Muscle of back (tissue), 3 donors: ENCODE measurements at regions not wholly inside any gene's neighbourhood (a gene's known extent, or its start where the extent isn't known, plus 50 kb on each side); places are given as distances from the start of the nearest gene placed in this dataset.
"Not testable (repeated sequence)": the region's sequence is repeated elsewhere in the genome, so short reads cannot be mapped to it uniquely, and the experiment has no call there.

Experiments
- DNase-seq, 3 donors: peaks; one replicate each; pipeline versions ENCODE4 v3.0.0 to v3.0.0-alpha.2; 2013

GRCh38 chr9:78438211-78438610 is 141.3 kb downstream of the PSAT1 start:
- no peak for DNase-seq

DNA sequence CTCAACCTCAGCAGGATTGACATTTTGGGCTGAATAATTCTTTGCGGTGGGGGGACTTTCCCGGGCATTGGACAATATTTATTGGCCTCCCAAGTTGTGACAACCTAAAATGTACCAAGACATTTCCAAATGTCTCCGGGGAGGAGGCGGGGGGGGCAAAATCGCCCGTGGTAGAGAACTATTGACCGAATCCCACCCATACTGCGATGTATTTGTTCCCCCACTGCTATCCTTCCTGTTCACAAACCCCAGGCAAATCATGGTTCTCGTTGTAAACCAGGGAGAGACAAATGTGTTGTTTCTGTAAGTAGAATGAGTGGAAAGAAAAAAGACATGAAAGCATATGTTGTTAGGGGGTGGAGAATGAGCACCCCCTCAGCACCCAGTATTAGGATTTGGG is 141.9 kb downstream of the PSAT1 start:
- DNase-seq: no peak

DNA sequence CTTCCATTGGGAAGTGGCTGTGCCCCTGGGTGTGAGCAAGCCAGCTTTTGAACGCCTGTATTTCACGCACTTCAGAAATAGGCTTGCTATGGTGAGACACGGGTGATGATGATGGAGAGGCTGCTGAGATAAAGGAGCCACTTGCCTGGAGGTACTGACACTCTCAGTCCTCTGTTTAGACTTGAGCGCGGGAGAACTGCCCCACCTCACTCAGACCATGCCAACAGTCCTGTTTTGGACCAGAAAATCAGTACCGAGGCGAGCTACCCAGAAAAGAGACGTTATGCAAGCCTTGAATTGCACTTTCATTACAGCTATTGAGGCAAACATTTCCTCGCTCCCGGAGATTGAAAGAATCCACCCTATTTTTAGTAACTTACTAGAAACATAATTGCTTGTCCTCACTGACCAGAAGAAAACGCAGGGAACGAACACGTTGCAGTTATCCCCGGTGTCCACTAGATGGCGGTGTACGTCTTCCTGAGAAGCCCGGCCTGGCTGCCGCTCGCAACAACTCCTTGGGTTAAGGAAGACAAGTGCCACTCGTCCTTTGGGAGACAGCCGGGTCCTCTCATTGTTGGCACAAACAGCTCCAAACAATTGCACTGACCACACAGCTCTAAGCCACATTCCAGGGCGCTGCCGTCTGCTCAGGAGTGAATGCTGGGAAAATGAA is 142.4 kb downstream of the PSAT1 start:
- DNase-seq: peak; percentile 85 to 92 (median 89)

DNA sequence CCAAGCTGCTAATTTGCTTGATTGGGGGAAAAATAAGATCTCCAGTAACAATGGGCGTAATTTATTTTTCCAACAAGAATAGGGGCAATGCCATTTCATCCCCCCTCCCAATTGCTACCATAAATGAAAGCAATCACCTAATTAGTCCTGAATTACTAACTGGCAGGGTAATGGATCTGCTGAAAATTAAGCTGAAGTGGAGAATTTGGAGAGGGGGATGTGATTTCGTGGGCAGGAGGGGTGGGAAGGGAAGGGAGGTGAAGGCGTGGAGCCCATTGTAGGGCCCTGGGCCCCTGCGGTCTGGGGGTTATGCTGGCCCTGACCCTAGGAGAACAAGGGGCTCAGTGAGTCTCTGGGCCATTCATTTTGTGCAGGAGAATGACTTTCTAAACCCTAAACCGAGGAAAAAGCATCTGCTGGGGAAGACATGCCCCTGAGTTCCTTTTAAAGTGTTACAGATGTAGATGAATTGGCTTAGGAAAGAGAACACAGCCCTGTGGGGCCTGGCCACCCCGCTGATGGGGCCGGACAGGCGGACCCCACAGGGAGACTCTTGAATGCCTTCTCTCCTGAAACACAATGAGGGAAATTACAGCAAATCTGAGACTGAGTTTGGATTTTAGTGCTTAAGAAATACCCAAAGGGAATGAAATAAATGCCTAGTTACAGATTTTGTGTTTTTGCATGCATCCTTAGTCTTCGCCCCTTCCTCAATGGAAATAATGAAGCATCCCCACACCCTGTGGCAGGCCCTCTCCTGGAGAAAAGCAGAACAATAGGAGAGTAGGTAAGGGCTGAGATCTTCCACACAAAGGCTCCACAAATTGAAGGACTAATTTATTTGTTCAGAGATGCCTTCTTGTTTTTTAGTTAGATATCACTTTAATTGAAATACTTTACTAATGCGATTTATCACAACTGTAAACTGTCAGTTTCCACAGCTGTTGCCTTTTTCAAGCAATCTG is 143.2 kb downstream of the PSAT1 start:
- DNase-seq: peak in 1 of 3 donors; percentile 36

DNA sequence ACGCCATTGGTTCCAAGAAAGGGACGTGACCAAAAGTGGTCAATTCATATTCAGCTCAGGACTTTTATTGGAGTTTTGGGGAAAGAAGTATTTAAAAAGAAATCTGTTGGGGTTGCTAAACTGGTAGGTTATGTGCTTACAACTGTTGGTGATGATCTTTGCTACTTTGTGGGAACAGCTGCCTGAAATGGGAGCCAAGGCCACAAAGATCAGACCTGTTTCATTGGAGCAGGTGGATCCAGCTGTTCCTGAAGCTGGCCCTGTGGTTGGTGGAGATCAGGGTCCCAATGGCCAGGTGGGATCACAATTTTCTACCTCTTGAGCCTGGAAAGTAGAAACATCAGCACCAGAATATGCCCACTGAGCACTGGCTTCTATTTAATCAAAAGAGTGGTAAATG is 144.5 kb downstream of the PSAT1 start:
- peak in 1 of 3 donors; percentile 8 for DNase-seq

DNA sequence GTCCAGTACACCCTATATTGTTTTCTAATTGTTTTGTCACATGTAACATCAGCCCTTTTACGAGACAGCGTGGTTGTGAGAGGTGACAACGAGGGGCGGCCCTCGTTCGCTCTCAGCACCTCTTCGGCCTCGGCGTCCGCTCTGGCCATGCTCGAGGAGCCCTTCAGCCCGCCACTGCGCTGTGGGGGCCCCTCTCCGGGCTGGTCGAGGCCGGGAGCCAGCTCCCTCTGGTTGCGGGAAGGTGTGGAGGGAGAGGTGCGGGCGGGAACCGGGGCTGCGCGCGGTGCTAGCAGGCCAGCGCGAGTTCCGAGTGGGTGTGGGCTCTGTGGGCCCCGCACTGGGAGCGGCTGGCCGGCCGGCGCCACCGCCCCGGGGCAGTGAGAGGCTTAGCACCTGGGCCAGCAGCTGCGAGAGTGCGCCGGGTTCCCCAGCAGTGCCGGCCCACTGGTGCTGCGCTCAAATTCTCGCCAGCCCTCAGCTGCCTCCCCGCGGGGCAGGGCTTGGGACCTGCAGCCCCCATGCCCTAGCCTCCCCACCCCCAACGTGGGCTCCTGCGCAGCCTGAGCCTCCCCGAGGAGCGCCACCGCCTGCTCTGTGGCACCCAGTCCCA is 145.0 kb downstream of the PSAT1 start:
- DNase-seq: no peak

DNA sequence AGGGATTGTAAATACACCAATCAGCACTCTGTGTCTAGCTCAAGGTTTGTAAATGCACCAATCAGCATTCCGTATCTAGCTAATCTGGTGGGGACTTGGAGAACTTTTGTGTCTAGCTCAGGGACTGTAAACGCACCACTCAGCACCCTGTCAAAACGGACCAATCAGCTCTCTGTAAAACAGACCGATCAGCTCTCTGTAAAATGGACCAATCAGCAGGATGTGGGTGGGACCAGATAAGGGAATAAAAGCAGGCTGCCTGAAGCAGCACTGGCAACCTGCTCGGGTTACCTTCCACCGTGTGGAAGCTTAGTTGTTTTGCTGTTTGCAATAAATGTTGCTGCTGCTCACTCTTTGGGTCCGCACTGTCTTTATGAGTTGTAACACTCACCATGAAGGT is 145.7 kb downstream of the PSAT1 start:
- not testable (repeated sequence) for DNase-seq

DNA sequence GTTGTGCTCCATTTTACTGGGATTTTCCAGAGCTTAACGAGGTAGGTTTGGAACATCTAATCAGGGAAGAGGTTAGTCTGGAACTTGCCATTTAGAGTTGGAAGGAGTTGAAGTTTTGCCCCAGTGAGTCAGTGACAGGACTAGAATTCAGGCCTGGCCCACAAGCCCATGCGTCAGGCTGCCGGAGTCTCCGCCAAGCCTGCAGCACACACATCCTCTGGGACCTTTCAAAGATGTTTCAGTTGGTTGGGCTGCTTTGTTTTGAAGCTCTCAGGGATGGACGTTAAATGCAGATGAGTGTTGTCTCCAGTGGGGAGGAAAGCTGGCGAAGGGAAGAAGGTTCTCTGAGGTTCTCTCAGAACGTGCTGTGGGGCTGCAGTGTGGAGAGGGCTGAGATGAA is 147.0 kb downstream of the PSAT1 start:
- DNase-seq: peak in 1 of 3 donors; percentile 12

- no peak for DNase-seq
These were observed 152.2 kb downstream of the PSAT1 start for GRCh38 chr9:78448960-78449673.

DNA sequence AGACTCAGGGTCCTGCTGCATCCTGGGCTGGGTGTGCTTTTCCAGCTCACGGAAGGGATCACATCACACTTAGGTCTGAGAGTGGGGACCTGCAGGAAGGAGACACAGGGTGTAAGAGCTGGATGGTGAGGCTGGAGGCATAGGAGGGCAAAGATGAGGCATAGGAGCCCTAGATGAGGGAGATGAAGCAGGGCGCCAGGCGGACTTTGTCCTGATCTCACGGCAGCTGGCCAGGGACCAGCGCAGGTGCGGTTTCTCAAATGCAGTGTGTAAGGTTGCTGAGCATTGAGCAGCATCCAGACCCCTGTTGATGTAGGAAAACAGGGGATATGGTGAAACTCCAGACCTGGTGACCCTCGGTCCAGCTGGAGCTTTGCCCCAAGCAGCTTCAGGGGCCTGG is 156.5 kb downstream of the PSAT1 start:
- no peak for DNase-seq

- no peak for DNase-seq
These were observed 165.7 kb downstream of the PSAT1 start for GRCh38 chr9:78462611-78463010.

DNA sequence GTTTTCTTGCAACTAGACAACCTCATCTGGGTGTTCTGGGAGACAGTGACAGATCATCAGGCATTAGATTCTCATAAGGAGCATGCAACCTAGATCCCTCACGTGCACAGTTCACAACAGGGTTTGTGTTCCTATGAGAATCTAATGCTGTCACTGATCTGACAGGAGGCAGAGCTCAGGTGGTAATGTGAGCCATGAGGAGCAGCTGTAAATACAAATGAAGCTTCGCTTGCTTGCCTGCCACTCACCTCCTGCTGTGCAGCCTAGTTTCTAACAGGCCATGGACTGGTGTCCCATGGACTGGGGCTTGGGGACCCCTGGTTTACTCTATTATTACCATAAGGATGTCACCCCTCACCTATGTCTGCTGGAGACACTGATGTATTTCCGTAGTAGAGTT is 166.8 kb downstream of the PSAT1 start:
- DNase-seq: no peak

- DNase-seq: no peak
These were observed 171.3 kb downstream of the PSAT1 start for GRCh38 chr9:78468231-78468630.

GRCh38 chr9:78468974-78469576 is 172.2 kb downstream of the PSAT1 start:
- no peak for DNase-seq

- peak in 1 of 3 donors; percentile 7 for DNase-seq
These were observed 173.3 kb downstream of the PSAT1 start for GRCh38 chr9:78470216-78470615.

- DNase-seq: no peak
These were observed 173.8 kb downstream of the PSAT1 start for GRCh38 chr9:78470741-78471140.

DNA sequence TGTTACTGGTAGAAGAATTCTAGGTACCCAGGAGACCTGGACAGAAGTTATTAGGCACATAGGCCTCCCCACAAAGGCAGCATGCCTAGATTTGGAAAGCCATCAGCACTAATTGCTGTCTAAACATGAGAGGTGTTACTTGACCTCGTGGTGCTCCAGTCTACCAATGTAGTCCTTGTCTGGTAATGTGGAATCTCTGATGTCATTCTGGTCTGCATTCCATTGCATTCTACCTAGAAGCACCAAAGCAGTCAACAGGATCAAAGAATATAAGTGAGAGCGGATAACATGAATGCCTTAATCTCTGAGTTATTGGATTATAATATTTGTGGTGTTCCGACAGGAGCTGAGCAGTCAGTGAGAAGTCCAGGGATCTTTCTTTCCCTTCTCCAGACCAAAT is 175.2 kb downstream of the PSAT1 start:
- DNase-seq: no peak

DNA sequence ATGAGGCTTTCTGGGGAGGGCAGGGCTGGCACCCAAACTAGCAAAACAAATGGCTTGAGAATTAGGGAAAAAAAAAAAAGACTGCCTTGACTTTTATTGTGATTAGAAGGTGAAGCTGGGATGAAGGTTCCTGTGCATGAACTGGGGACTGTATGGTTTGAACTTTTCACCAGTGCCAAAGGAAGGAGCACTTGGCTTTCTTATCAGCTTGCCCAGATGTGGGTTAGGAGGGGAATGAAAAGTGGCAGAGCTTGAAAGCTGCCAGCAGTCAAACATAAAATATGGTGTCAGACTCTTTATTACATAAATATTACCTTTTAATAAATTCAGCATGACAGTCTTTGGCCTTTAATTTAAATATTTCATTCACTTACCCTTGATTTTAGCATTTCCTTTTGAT is 182.5 kb downstream of the PSAT1 start:
- no peak for DNase-seq

DNA sequence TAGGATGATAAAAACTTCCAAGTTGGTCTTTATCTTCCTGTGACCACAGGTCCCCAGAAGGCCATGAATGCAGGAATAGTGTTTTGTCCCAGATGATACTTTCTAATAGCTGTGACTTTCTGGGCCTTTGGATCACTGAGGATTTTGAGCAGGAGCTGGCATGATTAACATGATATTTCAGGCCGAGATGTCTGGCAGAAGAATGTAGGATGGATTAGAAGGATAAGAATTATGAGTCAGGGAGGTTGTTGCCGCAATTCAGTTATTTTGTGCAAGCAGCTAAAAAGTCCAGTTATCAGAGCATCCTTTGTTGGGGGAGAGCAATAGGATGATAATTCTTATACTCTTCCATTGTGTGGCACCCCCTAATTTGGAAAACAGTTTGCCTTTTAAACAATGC is 189.7 kb downstream of the PSAT1 start:
- DNase-seq: no peak

DNA sequence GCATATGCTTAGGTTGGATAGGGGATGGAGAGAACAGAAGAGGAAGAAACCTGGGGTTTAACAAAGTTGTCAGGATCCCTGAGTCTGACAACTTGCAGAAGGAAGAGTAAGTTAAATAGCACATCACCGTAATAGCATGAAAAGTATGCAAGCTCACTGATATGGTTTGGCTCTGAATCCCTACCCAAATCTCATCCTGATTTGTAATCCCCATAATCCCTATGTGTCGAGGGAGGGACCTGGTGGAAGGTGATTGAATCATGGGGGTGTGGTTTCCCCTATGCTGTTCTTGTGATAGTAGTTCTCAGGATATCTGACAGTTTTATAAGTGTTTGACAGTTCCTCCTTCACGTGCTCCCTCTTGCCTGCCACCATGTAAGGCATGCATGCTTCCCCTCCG is 193.3 kb downstream of the PSAT1 start:
- DNase-seq: no peak

DNA sequence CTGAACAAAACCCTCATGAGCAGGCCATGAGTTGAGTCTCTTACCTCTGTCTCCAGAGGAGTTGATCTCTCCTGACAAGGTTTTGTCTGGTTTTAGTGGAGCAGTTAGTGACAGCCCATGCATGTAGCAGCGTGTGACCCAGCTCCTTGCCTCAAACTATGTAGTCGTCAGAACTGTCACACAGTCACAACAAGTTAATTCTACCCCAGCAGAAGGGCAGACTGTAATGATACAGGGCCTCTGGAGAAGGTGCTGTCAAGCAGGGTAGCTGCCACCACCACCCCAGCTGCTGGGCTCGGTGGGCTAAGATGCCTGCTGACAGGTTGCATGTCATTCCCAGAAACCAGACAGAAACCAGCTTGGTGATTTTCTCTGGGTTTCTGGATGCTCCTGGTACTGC is 194.5 kb downstream of the PSAT1 start:
- no peak for DNase-seq
